ENCODE measurements at regions not wholly inside any gene's neighbourhood (a gene's known extent, or its start where the extent isn't known, plus 50 kb on each side); places are given as distances from the start of the nearest gene placed in this dataset.
"Not testable (repeated sequence)": the region's sequence is repeated elsewhere in the genome, so short reads cannot be mapped to it uniquely, and the experiment has no call there.

DNA sequence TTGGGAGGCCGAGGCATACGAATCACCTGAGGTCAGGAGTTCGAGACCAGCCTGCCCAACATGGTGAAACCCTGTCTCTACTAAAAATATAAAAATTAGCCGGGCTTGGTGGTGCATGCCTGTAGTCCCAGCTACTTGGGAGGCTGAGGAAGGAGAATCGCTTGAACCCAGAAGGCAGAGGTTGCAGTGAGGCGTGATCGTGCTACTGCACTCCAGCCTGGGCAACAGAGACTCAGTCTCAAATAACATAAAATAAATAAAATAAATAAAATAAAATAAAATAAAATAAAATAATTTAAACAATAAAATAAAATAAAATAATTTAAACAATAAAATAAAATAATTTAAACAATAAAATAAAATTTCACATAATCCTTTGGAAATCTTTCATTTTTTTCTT lies 149.1 kb downstream of the GOLGA8K start:
- H3K27ac Mint-ChIP-seq; H3K4me3 Mint-ChIP-seq; H3K9me3 Mint-ChIP-seq; CTCF ChIA-PET; H3K36me3 Mint-ChIP-seq; H3K4me1 Mint-ChIP-seq; H3K27me3 Mint-ChIP-seq (ENCODE audit: low read depth); ATAC-seq; DNase-seq (ENCODE audit: low spot score); POLR2A ChIA-PET: not testable (repeated sequence)
- TF ChIP-seq HMGA2 (CRISPR knock-in tag; IDR thresholded peaks at IDR 0.05) = peak; percentile 67; the same call in 1 of the 2 replicates

- H3K4me1 Mint-ChIP-seq; H3K36me3 Mint-ChIP-seq; H3K27ac Mint-ChIP-seq; CTCF ChIA-PET; H3K4me3 Mint-ChIP-seq; POLR2A ChIA-PET; H3K27me3 Mint-ChIP-seq (ENCODE audit: low read depth); H3K9me3 Mint-ChIP-seq: not testable (repeated sequence)
- DNase-seq (ENCODE audit: low spot score) = peak; percentile 17
- 0 out of 2 replicates have a peak, but pooled peaks have one; percentile 43 for ATAC-seq
These were observed 153.9 kb downstream of the GOLGA8K start for GRCh38 chr15:32249207-32249606.

- H3K27me3 Mint-ChIP-seq (ENCODE audit: low read depth); H3K9me3 Mint-ChIP-seq; H3K27ac Mint-ChIP-seq; DNase-seq (ENCODE audit: low spot score); CTCF ChIA-PET; H3K36me3 Mint-ChIP-seq; H3K4me1 Mint-ChIP-seq; POLR2A ChIA-PET; H3K4me3 Mint-ChIP-seq: not testable (repeated sequence)
- ATAC-seq = peak; percentile 52
These were observed 159.4 kb downstream of the GOLGA8K start for GRCh38 chr15:32243727-32244126.

DNA sequence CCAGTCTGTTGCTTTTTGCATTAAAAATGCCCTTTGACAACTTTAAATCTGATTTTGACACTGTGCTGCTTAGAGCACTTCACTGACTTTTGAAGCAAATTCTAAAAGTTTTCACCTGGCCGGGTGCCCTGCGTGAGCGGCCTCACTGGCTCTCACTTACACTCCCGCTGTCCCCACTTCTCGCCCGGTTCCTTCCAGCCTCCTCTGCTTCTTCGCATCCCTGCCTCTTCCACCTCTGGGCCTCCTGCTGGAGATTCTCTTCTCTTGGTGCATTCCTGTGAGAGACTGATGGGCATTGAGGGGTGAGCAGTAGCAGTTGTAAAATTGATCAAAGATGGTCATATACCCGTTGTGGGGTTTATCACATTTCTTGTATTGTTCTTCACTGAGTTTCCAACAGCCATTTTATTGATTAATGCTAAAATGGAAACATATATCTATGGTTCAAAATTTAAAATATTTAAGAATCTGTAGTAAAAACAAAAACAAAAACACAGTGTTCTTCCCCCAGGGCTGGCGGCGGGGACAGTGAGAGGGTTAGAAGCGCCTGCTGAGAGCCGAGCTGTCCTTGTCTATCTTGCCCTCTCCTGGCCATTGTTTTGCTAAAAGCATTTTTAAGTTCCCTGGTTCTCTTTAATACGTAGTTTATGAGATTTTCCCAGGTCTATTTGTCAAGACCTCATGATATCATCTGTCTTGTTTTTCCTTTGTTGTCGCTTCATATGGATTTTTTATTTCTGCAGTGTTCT lies 160.1 kb downstream of the GOLGA8K start:
- POLR2A ChIA-PET; H3K9me3 Mint-ChIP-seq; H3K27me3 Mint-ChIP-seq (ENCODE audit: low read depth); H3K36me3 Mint-ChIP-seq; H3K4me3 Mint-ChIP-seq; H3K27ac Mint-ChIP-seq; H3K4me1 Mint-ChIP-seq; CTCF ChIA-PET: not testable (repeated sequence)
- ATAC-seq (peak; percentile 78), DNase-seq (ENCODE audit: low spot score) (peak; percentile 20)

- ATAC-seq, POLR2A ChIA-PET: not testable (repeated sequence)
These were observed 175.5 kb downstream of the GOLGA8K start for GRCh38 chr15:32227410-32228114.

DNA sequence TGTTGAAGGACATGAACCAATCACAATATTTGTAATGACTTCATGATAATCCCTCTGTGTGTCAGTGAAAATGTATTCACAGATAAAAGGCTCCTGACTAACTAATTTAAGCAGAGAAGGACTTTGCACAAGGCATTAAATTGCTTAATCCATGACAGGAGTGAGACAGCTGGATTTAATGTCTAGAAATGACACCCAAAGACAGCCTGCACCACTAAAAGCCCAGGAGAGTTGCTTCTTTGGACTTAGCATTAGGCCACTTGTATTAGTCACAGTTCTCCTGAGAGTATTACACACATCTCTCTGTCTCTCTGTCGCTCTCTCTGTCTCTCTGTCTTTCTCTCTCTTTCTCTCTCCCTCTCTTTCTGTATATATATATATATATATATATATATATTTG lies 180.4 kb downstream of the GOLGA8K start:
- no peak for ATAC-seq
- peaks cover 7% of the 10 kb centered on the region for H3K36me3 Mint-ChIP-seq
- H3K4me1 Mint-ChIP-seq = peaks cover 7% of the 10 kb centered on the region; the same call in 1 of the 2 replicates
- no peaks in the 10 kb centered on the region for H3K27me3 Mint-ChIP-seq (ENCODE audit: low read depth)
- H3K4me3 Mint-ChIP-seq = no peak overlapping the region
- ChIA-PET CTCF (no interaction called here), POLR2A (no interaction called here)
- no peak for DNase-seq (ENCODE audit: low spot score)
- TF ChIP-seq TP53 (CRISPR knock-in tag; IDR thresholded peaks at IDR 0.05) = no peak
- no peak for TF ChIP-seq HMGA2 (CRISPR knock-in tag; IDR thresholded peaks at IDR 0.05)
- TF ChIP-seq MYBL2 (CRISPR knock-in tag; IDR thresholded peaks at IDR 0.05) = no peak
- TF ChIP-seq STAT6 (CRISPR knock-in tag; conservative IDR thresholded peaks at IDR 0.05; ENCODE audit: low read depth) = no peak
- no peak for TF ChIP-seq SMAD3 (CRISPR knock-in tag; IDR thresholded peaks at IDR 0.05; ENCODE audit: borderline replicate concordance)
- TF ChIP-seq ERG (CRISPR knock-in tag; IDR thresholded peaks at IDR 0.05) = no peak
- TF ChIP-seq NFE2L1 (CRISPR knock-in tag; IDR thresholded peaks at IDR 0.05) = no peak
- TF ChIP-seq ELF4 (CRISPR knock-in tag; IDR thresholded peaks at IDR 0.05; ENCODE audit: low read depth) = no peak
- no peak for TF ChIP-seq NR3C1 (CRISPR knock-in tag; conservative IDR thresholded peaks at IDR 0.05; ENCODE audit: low read depth)
- TF ChIP-seq, protein P1, sequence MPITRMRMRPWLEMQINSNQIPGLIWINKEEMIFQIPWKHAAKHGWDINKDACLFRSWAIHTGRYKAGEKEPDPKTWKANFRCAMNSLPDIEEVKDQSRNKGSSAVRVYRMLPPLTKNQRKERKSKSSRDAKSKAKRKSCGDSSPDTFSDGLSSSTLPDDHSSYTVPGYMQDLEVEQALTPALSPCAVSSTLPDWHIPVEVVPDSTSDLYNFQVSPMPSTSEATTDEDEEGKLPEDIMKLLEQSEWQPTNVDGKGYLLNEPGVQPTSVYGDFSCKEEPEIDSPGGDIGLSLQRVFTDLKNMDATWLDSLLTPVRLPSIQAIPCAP (CRISPR knock-in tag; IDR thresholded peaks at IDR 0.05) = no peak
- no peak for TF ChIP-seq JUN (CRISPR knock-in tag; IDR thresholded peaks at IDR 0.05)
- TF ChIP-seq GTF2I (CRISPR knock-in tag; conservative IDR thresholded peaks at IDR 0.05) = no peak
- TF ChIP-seq KAT7 (CRISPR knock-in tag; IDR thresholded peaks at IDR 0.05; ENCODE audit: borderline replicate concordance) = no peak
- peaks cover 31% of the 10 kb centered on the region for H3K9me3 Mint-ChIP-seq
- no peak overlapping the region for H3K27ac Mint-ChIP-seq

More at GRCh38 chr15:32227410-32228114, 175.5 kb downstream of the GOLGA8K start:
- H3K4me1 Mint-ChIP-seq; H3K27ac Mint-ChIP-seq; H3K36me3 Mint-ChIP-seq; H3K9me3 Mint-ChIP-seq; H3K4me3 Mint-ChIP-seq; CTCF ChIA-PET; DNase-seq (ENCODE audit: low spot score); H3K27me3 Mint-ChIP-seq (ENCODE audit: low read depth): not testable (repeated sequence)
